ENCODE measurements at regions not wholly inside any gene's neighbourhood (a gene's known extent, or its start where the extent isn't known, plus 50 kb on each side); places are given as distances from the start of the nearest gene placed in this dataset.

- DNase-seq (ENCODE audit: extremely low spot score, insufficient read length, low read depth) (no peak), FAIRE-seq (no peak)
Observed at GRCh38 chr16:72427051-72427782, 255.3 kb upstream of the PMFBP1 start.

DNA sequence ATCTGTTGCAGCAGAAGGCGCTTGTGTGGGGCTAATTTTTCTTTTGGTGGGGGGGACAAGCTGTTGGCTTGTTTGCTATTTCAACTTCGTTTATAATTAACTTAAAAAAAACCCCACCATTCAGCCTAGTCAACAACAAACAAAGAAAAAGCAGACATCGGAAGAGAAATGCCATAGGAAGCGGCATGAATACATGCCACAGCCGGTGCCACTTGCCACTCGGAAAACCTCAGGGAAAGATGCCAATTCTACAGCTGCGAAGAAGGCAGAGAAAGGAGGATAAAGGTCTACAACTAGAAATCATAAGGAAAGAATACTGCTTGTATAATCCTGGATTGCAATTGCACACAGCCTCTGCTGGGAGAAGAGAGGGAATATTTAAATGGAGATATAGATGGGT is 254.4 kb upstream of the PMFBP1 start:
- FAIRE-seq (no peak), DNase-seq (ENCODE audit: extremely low spot score, insufficient read length, low read depth) (no peak)

GRCh38 chr16:72425571-72426341 is 253.8 kb upstream of the PMFBP1 start:
- FAIRE-seq (no peak), DNase-seq (ENCODE audit: extremely low spot score, insufficient read length, low read depth) (no peak)

- no peak for DNase-seq (ENCODE audit: extremely low spot score, insufficient read length, low read depth)
- FAIRE-seq, result no peak
Observed at GRCh38 chr16:72424757-72425156, 252.8 kb upstream of the PMFBP1 start.

DNA sequence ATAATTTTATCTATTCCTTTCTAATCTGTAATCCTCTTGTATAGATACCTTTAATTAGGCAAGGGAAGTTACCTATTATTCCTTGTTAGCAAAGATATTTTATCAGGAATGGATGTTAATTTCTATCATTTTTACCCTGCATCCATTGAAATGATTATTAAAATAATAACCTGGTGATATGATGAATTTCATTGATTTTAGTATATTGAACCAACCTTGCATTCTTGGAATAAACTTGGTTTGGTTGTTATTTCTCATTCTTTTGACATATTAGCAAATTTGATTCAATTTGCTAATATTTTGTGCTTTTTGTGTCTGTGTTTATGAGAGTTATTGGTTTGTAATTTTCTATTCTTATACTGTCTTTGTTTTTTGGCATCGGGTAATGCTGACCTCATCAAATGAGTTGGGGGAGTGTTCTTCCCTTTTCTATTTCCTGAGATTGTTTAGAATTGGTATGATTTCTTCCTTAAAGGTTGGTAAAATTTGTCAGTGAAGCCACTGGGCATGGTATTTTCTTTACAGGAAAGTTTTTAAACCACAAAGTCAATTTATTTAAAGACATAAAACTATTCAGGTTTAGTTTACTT is 250.4 kb upstream of the PMFBP1 start:
- FAIRE-seq, result no peak

DNA sequence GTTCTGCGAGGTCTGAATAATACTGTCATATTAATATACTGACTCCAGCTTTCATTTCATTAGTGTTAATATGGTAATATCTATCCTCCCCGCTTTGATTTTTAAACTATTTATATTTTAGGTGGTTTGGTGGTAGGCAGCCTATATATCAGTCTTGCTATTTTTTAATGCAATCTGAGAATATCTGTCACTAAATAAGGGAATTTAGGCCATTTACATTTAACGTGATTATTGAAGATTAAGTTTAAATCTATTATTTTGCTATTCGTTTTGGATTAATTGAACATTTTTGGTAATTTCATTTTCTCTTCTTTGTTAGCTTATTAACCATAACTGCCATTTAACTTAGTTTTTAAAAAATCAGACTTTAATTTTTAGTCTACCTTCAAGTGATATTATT is 247.7 kb upstream of the PMFBP1 start:
- DNase-seq (ENCODE audit: extremely low spot score, insufficient read length, low read depth) (no peak), FAIRE-seq (no peak)

More for the DNA sequence above, 250.4 kb upstream of the PMFBP1 start:
- DNase-seq (ENCODE audit: extremely low spot score, insufficient read length, low read depth), result no peak

GRCh38 chr16:72415379-72415778 is 243.4 kb upstream of the PMFBP1 start:
- no peak for DNase-seq (ENCODE audit: extremely low spot score, insufficient read length, low read depth)
- no peak for FAIRE-seq

DNA sequence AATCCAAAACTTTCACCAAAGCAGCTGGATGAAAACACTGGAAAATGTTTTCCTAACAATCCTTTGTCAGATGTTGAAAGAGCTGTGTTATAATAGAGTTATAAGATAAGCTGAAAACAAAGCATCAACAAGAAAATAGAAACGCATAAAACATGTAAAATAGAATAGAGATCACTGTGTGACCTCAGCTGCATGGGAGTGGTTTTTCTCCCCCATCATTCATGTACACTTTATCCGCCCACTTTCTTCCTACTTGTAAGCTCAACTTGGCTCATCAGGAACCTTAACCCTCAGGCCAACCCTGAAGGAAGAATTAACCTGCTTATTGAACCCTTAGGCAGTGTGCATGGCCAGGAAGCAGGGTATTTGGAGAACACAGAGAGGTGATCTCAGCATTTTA is 238.5 kb upstream of the PMFBP1 start:
- no peak for DNase-seq (ENCODE audit: extremely low spot score, insufficient read length, low read depth)
- no peak for FAIRE-seq

GRCh38 chr16:72409423-72409822 is 237.5 kb upstream of the PMFBP1 start:
- FAIRE-seq (no peak), DNase-seq (ENCODE audit: extremely low spot score, insufficient read length, low read depth) (no peak)

DNA sequence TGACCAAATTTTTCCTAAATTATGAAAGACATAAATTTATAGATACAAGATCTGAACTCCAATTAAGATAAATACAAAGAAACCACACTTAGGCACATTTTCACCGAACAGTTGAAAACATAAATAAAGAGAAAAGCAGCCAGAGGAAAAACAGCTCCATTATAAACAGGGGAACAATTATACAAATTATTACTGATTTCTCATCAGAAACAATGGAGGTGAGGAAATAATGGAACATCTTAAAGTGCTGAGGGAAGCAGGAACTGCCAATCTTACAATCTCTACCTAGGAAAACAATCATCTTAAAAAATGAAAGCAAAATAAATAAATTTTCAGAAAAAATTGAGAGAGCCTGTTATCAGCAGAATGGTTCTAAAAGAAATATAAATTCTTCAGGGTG is 234.4 kb upstream of the PMFBP1 start:
- DNase-seq (ENCODE audit: extremely low spot score, insufficient read length, low read depth), result no peak

DNA sequence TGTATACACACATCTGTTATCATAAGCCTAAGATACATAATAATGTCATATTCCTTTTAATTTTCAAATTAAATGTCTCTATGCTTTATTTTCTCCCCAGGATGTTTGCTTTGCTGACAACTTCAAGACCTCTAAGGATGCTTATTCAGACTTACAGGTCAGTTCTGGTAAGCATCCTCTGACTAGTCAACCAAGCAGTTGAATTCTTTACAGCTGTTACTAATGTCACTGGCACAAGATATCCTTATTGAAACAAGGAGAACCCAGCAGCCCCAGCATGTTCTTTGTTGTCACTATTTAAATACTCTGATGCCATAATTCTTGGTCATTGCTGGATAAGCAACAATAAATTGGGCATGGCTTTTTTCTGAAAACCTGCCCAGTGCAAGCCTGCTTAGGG is 232.3 kb upstream of the PMFBP1 start:
- FAIRE-seq (no peak), DNase-seq (ENCODE audit: extremely low spot score, insufficient read length, low read depth) (no peak)

More for the DNA sequence above, 234.4 kb upstream of the PMFBP1 start:
- FAIRE-seq, result no peak

DNA sequence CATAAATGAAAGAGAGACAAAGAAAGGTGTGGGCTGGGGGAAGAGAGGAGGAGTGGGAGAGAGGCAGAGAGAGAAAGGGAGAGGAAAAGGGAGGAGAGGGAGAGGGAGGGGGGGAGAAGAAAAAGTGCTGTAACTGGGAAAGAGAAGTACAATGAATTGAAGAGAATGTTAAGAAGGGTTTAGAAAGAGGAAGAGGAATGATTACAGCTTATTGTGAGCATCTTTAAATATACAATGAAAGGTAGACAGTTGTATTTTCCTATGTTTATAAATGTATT is 229.1 kb upstream of the PMFBP1 start:
- no peak for DNase-seq (ENCODE audit: extremely low spot score, insufficient read length, low read depth)
- no peak for FAIRE-seq

DNA sequence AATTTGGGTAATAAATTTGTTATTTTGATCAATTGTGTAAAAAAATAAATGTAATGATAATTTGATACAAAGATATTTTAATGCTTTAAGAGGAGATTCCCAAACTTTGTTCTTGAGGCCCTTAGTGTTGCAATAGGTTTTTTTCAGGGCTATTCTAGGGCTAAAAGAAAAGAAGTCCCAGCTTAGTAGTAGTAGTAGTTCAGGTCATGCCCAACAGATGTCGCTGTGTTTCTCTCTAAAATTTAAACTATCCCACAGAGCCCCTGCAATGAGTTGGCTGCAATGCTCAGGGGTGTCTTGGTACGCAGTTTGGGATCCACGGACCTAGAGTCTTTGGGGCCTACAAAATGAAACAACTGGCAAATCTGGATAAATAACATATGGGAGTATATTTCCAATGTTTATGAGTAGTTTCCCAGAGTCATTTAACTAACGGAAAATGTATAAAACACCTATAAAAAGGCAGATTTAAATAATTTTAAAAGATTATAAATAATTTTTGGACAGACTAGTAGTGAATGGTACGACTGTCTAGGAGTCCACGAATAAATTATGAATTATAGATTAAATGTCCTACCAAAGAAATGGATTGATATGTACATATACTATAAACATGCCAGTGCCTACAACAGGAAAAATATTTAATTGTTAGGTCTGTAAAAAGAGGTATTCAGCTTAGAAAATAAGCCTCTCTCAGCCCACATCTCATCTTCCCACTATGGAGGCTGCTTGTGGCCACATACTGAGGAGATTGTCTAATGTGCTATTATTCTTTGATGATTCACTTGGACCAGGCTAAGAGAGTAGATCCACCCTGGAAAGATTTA is 228.5 kb upstream of the PMFBP1 start:
- DNase-seq (ENCODE audit: extremely low spot score, insufficient read length, low read depth), result peak; percentile 15
- peak; percentile 84 for FAIRE-seq

- FAIRE-seq (no peak), DNase-seq (ENCODE audit: extremely low spot score, insufficient read length, low read depth) (no peak)
Observed at GRCh38 chr16:72399811-72400210, 227.9 kb upstream of the PMFBP1 start.

DNA sequence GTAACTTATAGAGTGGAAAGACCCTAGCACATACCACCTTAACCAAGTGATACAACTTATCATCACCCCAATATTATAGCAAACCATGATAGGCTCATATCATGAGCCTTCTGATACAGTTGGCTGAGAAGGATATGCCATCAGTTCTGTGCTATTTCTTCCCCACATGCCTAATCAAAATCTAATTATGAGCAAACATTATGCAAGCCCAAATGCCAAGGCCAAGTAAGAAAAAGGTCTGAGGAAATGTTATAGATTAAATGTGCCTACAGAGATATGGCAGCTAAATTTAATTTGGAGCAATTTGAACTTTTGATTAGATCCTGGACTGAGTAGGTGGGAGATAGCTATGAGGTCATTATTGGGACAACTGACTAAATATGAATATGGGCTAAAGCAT is 225.9 kb upstream of the PMFBP1 start:
- DNase-seq (ENCODE audit: extremely low spot score, insufficient read length, low read depth), result no peak
- no peak for FAIRE-seq

GRCh38 chr16:72394526-72394925 is 222.6 kb upstream of the PMFBP1 start:
- FAIRE-seq (no peak), DNase-seq (ENCODE audit: extremely low spot score, insufficient read length, low read depth) (no peak)

GRCh38 chr16:72389791-72390190 is 217.8 kb upstream of the PMFBP1 start:
- DNase-seq (ENCODE audit: extremely low spot score, insufficient read length, low read depth) (no peak), FAIRE-seq (no peak)

DNA sequence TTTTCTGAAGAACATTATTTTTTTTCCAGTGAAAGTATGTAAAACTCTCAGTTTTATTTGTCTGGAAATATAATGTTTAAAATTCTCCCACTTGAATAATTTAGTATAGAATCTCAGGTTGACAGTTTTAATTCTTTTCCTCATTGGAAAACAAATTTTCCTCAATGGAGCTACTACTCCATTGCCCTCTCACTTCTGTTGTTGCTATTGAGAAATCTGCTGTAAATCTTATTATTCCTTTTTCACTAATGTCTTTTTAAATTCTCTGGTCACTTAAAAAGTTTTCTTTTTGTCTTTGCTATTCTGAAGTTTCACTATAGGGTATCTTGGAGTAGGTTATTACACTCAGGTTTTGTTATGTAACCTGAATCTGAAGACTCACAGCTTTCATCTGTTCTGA is 216.1 kb upstream of the PMFBP1 start:
- DNase-seq (ENCODE audit: extremely low spot score, insufficient read length, low read depth), result no peak
- no peak for FAIRE-seq

DNA sequence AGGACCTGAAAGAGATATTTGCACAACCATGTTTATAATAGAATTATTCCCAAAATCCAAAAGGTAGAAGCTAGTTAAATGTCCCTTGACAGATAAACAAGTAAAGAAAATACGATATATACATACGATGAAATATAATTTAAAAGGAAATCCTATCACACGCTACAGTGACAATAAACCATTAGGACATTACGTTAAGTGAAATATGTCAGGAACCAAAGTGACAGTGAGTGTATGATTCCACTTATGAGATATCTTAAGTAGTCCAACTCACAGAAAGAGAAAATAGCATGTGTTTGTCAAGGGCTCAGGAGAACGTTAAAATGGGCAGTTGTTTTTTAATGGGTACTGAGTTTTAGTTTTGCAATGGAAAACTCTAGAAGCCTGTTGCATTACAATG is 212.7 kb upstream of the PMFBP1 start:
- no peak for DNase-seq (ENCODE audit: extremely low spot score, insufficient read length, low read depth)
- FAIRE-seq, result no peak

DNA sequence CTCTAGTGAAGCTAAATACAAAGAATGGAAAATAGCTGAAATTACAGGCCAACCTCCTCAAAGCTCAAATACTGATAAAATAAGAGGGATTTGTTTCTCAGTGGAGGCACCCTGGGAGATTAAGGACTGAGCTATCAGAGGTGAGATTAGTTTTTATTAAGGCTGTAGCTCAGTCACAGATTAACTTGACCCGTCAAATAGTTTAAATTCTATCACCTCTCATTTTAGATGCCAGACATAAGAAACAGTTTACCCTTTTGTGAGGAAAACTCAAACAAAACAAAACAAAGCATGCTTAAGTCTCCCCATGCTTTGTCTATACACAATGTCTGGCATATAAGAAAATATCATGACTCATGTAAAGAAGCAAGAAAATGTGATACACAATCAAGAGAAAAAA is 208.3 kb upstream of the PMFBP1 start:
- FAIRE-seq (no peak), DNase-seq (ENCODE audit: extremely low spot score, insufficient read length, low read depth) (no peak)

- DNase-seq (ENCODE audit: extremely low spot score, insufficient read length, low read depth) (no peak), FAIRE-seq (no peak)
Observed at GRCh38 chr16:72373201-72373600, 201.2 kb upstream of the PMFBP1 start.
